C4-2B (cell line): ENCODE measurements at regions not wholly inside any gene's neighbourhood (a gene's known extent, or its start where the extent isn't known, plus 50 kb on each side); places are given as distances from the start of the nearest gene placed in this dataset.

Experiments used
- ZFX ChIP-seq: fragments of 450-650 bp; IDR thresholded peaks from 2 replicates; pipeline ENCODE4 v1.6.1; 2017
- TF ChIP-seq, protein P1 (sequence below): fragments of 450-650 bp; conservative IDR thresholded peaks from 2 replicates; pipeline ENCODE4 v1.5.1; 2017; ENCODE audit warnings: mild to moderate bottlenecking

- TF ChIP-seq, protein P1, sequence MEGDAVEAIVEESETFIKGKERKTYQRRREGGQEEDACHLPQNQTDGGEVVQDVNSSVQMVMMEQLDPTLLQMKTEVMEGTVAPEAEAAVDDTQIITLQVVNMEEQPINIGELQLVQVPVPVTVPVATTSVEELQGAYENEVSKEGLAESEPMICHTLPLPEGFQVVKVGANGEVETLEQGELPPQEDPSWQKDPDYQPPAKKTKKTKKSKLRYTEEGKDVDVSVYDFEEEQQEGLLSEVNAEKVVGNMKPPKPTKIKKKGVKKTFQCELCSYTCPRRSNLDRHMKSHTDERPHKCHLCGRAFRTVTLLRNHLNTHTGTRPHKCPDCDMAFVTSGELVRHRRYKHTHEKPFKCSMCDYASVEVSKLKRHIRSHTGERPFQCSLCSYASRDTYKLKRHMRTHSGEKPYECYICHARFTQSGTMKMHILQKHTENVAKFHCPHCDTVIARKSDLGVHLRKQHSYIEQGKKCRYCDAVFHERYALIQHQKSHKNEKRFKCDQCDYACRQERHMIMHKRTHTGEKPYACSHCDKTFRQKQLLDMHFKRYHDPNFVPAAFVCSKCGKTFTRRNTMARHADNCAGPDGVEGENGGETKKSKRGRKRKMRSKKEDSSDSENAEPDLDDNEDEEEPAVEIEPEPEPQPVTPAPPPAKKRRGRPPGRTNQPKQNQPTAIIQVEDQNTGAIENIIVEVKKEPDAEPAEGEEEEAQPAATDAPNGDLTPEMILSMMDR, result no peak
- no peak for TF ChIP-seq ZFX
These were observed 72.2 kb upstream of the RALGPS2 start for GRCh38 chr1:178652506-178653490.
